ENCODE measurements at regions not wholly inside any gene's neighbourhood (a gene's known extent, or its start where the extent isn't known, plus 50 kb on each side); places are given as distances from the start of the nearest gene placed in this dataset.

DNA sequence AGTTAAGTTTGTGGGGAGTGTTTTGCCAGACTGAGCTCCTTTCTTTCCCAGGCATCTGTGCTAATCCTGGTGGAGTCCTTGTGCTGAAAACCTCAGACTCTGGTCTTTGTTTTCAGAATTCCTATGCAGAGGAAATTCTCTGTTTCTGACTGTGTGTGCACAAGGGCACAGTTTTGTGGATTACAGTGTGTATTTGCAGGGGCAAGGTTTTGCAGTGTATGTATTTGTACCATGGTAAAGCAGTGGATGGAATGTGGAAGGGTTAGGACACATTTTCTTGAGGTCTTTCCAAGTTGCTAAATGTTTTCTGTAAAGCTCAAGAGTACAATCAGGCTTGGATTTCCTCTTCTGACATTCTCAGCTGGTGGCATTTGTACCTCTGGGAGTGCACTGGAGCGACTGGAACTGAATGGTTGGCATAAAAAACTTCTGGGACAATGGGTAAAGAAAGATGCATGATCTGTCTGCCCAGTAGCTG is 139.5 kb upstream of the RND3 start:
- no peak overlapping the region for H3K27ac ChIP-seq (ENCODE audit: low read depth, low read length)
- H3K27me3 ChIP-seq (ENCODE audit: insufficient read depth, low read length): no peaks in the 10 kb centered on the region
- H2AFZ ChIP-seq (ENCODE audit: low read depth, low read length): no peak overlapping the region
- no peaks in the 10 kb centered on the region for H3K79me2 ChIP-seq (ENCODE audit: insufficient read depth, low read length)
- no peaks in the 10 kb centered on the region for H3K36me3 ChIP-seq (ENCODE audit: insufficient read depth, low read length)
- H3K4me3 ChIP-seq (ENCODE audit: insufficient read depth, low read depth, low read length): no peak overlapping the region
- no peaks in the 10 kb centered on the region for H3K27me3 Mint-ChIP-seq (ENCODE audit: low read depth, unreplicated experiment)
- no peak for DNase-seq (ENCODE audit: low read depth)
- no peaks in the 10 kb centered on the region for H4K20me1 ChIP-seq (ENCODE audit: insufficient read depth, low read length)
- H3K27ac Mint-ChIP-seq (ENCODE audit: unreplicated experiment): peak overlapping the region; percentile 50
- H3K36me3 Mint-ChIP-seq (ENCODE audit: low read depth, unreplicated experiment): no peaks in the 10 kb centered on the region
- peaks cover 22% of the 10 kb centered on the region for H3K4me1 ChIP-seq (ENCODE audit: insufficient read depth, low read length)
- H3K4me1 Mint-ChIP-seq (ENCODE audit: low read depth, unreplicated experiment): peaks cover 43% of the 10 kb centered on the region
- H3K4me3 Mint-ChIP-seq (ENCODE audit: unreplicated experiment): no peak overlapping the region
- no peak overlapping the region for H3K9ac ChIP-seq (ENCODE audit: low read length)
- H3K4me2 ChIP-seq (ENCODE audit: low read length): no peak overlapping the region
- peaks cover 3% of the 10 kb centered on the region for H3K9me3 Mint-ChIP-seq (ENCODE audit: unreplicated experiment)
- FAIRE-seq: no peak
- TF ChIP-seq EZH2 (IDR thresholded peaks at IDR 0.05; ENCODE audit: insufficient read depth, low read length): no peak
- TF ChIP-seq, protein P1, sequence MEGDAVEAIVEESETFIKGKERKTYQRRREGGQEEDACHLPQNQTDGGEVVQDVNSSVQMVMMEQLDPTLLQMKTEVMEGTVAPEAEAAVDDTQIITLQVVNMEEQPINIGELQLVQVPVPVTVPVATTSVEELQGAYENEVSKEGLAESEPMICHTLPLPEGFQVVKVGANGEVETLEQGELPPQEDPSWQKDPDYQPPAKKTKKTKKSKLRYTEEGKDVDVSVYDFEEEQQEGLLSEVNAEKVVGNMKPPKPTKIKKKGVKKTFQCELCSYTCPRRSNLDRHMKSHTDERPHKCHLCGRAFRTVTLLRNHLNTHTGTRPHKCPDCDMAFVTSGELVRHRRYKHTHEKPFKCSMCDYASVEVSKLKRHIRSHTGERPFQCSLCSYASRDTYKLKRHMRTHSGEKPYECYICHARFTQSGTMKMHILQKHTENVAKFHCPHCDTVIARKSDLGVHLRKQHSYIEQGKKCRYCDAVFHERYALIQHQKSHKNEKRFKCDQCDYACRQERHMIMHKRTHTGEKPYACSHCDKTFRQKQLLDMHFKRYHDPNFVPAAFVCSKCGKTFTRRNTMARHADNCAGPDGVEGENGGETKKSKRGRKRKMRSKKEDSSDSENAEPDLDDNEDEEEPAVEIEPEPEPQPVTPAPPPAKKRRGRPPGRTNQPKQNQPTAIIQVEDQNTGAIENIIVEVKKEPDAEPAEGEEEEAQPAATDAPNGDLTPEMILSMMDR (IDR thresholded peaks at IDR 0.05; ENCODE audit: insufficient read depth, low read depth, low read length): no peak
- no peaks in the 10 kb centered on the region for H3K9me3 ChIP-seq (ENCODE audit: insufficient read depth, low read depth, low read length)

DNA sequence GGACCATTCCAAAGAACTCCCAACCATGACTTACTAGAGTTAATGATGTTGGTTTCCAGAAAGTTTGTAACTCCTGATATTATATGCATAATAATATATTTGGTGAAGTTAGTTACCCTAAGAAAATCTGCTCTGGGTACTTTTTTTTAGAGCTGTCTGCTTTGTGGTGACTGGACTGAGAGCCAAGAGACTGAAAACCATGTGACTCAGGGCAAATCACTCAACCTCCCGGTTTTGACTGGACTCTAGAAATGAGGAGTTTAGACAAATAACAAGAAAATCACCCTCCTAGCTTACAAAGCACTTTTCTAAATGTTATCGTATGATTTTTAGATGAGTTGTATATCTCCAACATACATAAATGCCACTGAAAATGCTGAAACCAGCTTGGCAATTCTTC is 138.3 kb upstream of the RND3 start:
- no peak for FAIRE-seq
- no peak overlapping the region for H3K4me2 ChIP-seq (ENCODE audit: low read length)
- H3K9ac ChIP-seq (ENCODE audit: low read length): no peak overlapping the region
- H2AFZ ChIP-seq (ENCODE audit: low read depth, low read length): no peak overlapping the region
- no peak overlapping the region for H3K27ac ChIP-seq (ENCODE audit: low read depth, low read length)
- no peaks in the 10 kb centered on the region for H3K36me3 ChIP-seq (ENCODE audit: insufficient read depth, low read length)
- TF ChIP-seq, protein P1 (IDR thresholded peaks at IDR 0.05; ENCODE audit: insufficient read depth, low read depth, low read length): no peak
- TF ChIP-seq EZH2 (IDR thresholded peaks at IDR 0.05; ENCODE audit: insufficient read depth, low read length): no peak
- no peaks in the 10 kb centered on the region for H3K27me3 Mint-ChIP-seq (ENCODE audit: low read depth, unreplicated experiment)
- peaks cover 30% of the 10 kb centered on the region for H3K4me1 ChIP-seq (ENCODE audit: insufficient read depth, low read length)
- no peak overlapping the region for H3K4me3 Mint-ChIP-seq (ENCODE audit: unreplicated experiment)
- H3K4me3 ChIP-seq (ENCODE audit: insufficient read depth, low read depth, low read length): no peak overlapping the region
- peak overlapping the region; percentile 70 for H3K27ac Mint-ChIP-seq (ENCODE audit: unreplicated experiment)
- no peaks in the 10 kb centered on the region for H3K27me3 ChIP-seq (ENCODE audit: insufficient read depth, low read length)
- no peaks in the 10 kb centered on the region for H4K20me1 ChIP-seq (ENCODE audit: insufficient read depth, low read length)
- H3K9me3 ChIP-seq (ENCODE audit: insufficient read depth, low read depth, low read length): no peaks in the 10 kb centered on the region
- H3K4me1 Mint-ChIP-seq (ENCODE audit: low read depth, unreplicated experiment): peaks cover 47% of the 10 kb centered on the region
- no peaks in the 10 kb centered on the region for H3K79me2 ChIP-seq (ENCODE audit: insufficient read depth, low read length)
- H3K9me3 Mint-ChIP-seq (ENCODE audit: unreplicated experiment): peaks cover 3% of the 10 kb centered on the region
- no peaks in the 10 kb centered on the region for H3K36me3 Mint-ChIP-seq (ENCODE audit: low read depth, unreplicated experiment)
- no peak for DNase-seq (ENCODE audit: low read depth)

DNA sequence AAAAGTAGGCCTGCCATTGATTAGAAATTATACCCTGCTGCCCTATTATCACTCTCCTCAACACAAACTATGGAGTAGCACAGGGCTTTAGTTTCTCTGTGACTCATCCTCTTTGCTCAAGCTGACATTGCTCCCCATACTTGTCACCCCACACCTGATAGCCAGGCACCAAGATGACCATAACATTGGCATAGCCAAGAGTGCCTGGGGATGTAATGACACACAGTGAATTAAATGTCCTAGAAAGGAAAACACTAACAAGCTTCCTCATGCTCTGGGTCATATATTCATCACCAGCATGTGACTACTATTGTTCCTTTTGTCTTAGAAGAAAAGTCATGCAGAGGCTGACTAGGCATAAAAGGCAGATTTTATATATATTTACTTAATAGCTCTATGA is 137.8 kb upstream of the RND3 start:
- FAIRE-seq (no peak), DNase-seq (ENCODE audit: low read depth) (peak; percentile 35)
- no peak overlapping the region for H3K4me3 ChIP-seq (ENCODE audit: insufficient read depth, low read depth, low read length)
- no peak overlapping the region for H3K9ac ChIP-seq (ENCODE audit: low read length)
- H3K4me1 ChIP-seq (ENCODE audit: insufficient read depth, low read length): peaks cover 31% of the 10 kb centered on the region
- H4K20me1 ChIP-seq (ENCODE audit: insufficient read depth, low read length): no peaks in the 10 kb centered on the region
- H3K4me1 Mint-ChIP-seq (ENCODE audit: low read depth, unreplicated experiment): peaks cover 49% of the 10 kb centered on the region
- no peaks in the 10 kb centered on the region for H3K27me3 Mint-ChIP-seq (ENCODE audit: low read depth, unreplicated experiment)
- H3K9me3 ChIP-seq (ENCODE audit: insufficient read depth, low read depth, low read length): no peaks in the 10 kb centered on the region
- H2AFZ ChIP-seq (ENCODE audit: low read depth, low read length): no peak overlapping the region
- H3K27me3 ChIP-seq (ENCODE audit: insufficient read depth, low read length): no peaks in the 10 kb centered on the region
- no peak overlapping the region for H3K27ac ChIP-seq (ENCODE audit: low read depth, low read length)
- H3K4me3 Mint-ChIP-seq (ENCODE audit: unreplicated experiment): no peak overlapping the region
- no peaks in the 10 kb centered on the region for H3K36me3 ChIP-seq (ENCODE audit: insufficient read depth, low read length)
- peak overlapping the region; percentile 59 for H3K27ac Mint-ChIP-seq (ENCODE audit: unreplicated experiment)
- H3K36me3 Mint-ChIP-seq (ENCODE audit: low read depth, unreplicated experiment): no peaks in the 10 kb centered on the region
- no peaks in the 10 kb centered on the region for H3K79me2 ChIP-seq (ENCODE audit: insufficient read depth, low read length)
- H3K4me2 ChIP-seq (ENCODE audit: low read length): no peak overlapping the region
- TF ChIP-seq, protein P1 (IDR thresholded peaks at IDR 0.05; ENCODE audit: insufficient read depth, low read depth, low read length): no peak
- no peak for TF ChIP-seq EZH2 (IDR thresholded peaks at IDR 0.05; ENCODE audit: insufficient read depth, low read length)
- H3K9me3 Mint-ChIP-seq (ENCODE audit: unreplicated experiment): peaks cover 3% of the 10 kb centered on the region

Measured in astrocyte (in vitro differentiated cells and primary cell).